ENCODE measurements at regions not wholly inside any gene's neighbourhood (a gene's known extent, or its start where the extent isn't known, plus 50 kb on each side); places are given as distances from the start of the nearest gene placed in this dataset.

- TF ChIP-seq GATA2 (IDR thresholded peaks at IDR 0.05; ENCODE audit: low read depth, low read length) (no peak), GATA3 (IDR thresholded peaks at IDR 0.05; ENCODE audit: low read depth, low read length) (no peak)
These were observed 202.5 kb upstream of the PBX1 start for GRCh38 chr1:164356511-164356910.
